Testis (tissue), 2 donors: ENCODE measurements at regions not wholly inside any gene's neighbourhood (a gene's known extent, or its start where the extent isn't known, plus 50 kb on each side); places are given as distances from the start of the nearest gene placed in this dataset.

Experiments
- POLR2A ChIP-seq: fragments of 450-650 bp; IDR thresholded peaks from one replicate; pipeline ENCODE4 v1.6.1; 2017; ENCODE audit warnings: antibody characterized with exemption, mild to moderate bottlenecking, moderate library complexity
- TF ChIP-seq, protein P1 (sequence below), 3 experiments: fragments of 450-650 bp in 2 of 3; fragments of 200-600 bp in 1 of 3; sonication (generic) in 1 of 3; IDR thresholded peaks; one replicate each; pipeline ENCODE4 v1.5.1; 2016 to 2019; ENCODE audit warnings: antibody characterized with exemption in 3 of 3, mild to moderate bottlenecking in 2 of 3, moderate library complexity in 1 of 3

DNA sequence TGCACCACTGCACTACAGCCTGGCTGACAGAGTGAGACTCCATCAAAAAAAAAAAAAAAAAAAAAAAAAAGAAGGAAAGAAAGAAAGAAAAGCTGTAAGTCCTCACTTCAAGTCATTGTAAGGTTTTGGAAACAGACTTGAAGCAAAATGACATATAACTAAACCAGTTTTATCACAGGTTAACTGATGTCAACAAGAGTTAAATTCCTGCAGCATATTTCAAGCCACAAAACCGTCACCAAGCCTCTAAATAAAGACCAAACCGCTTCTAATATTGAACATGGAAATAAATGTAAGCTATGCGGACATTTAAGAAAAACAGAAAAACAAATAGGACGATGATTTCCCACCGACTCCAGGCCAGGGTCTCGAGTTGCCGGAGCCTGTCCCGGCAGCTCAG, 88.9 kb upstream of the RPS6KA2 start:
- TF ChIP-seq, protein P1, sequence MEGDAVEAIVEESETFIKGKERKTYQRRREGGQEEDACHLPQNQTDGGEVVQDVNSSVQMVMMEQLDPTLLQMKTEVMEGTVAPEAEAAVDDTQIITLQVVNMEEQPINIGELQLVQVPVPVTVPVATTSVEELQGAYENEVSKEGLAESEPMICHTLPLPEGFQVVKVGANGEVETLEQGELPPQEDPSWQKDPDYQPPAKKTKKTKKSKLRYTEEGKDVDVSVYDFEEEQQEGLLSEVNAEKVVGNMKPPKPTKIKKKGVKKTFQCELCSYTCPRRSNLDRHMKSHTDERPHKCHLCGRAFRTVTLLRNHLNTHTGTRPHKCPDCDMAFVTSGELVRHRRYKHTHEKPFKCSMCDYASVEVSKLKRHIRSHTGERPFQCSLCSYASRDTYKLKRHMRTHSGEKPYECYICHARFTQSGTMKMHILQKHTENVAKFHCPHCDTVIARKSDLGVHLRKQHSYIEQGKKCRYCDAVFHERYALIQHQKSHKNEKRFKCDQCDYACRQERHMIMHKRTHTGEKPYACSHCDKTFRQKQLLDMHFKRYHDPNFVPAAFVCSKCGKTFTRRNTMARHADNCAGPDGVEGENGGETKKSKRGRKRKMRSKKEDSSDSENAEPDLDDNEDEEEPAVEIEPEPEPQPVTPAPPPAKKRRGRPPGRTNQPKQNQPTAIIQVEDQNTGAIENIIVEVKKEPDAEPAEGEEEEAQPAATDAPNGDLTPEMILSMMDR (IDR thresholded peaks at IDR 0.05): no peak
- no peak for TF ChIP-seq POLR2A
